GM12875 (cell line): ENCODE measurements at regions not wholly inside any gene's neighbourhood (a gene's known extent, or its start where the extent isn't known, plus 50 kb on each side); places are given as distances from the start of the nearest gene placed in this dataset.
"Not testable (repeated sequence)": the region's sequence is repeated elsewhere in the genome, so short reads cannot be mapped to it uniquely, and the experiment has no call there.

Experiments used
- H3K4me3 ChIP-seq: one replicate; pipeline ENCODE4 v1.5.1; 2011; ENCODE audit warnings: low read depth, low read length, control low read depth
- TF ChIP-seq, protein P1 (sequence below): IDR thresholded peaks from 2 replicates; pipeline ENCODE4 v1.5.1; 2011; ENCODE audit warnings: low read depth, mild to moderate bottlenecking, control low read depth, inconsistent platforms, low read length, moderate library complexity, borderline replicate concordance; ENCODE audit not compliant: insufficient read depth

DNA sequence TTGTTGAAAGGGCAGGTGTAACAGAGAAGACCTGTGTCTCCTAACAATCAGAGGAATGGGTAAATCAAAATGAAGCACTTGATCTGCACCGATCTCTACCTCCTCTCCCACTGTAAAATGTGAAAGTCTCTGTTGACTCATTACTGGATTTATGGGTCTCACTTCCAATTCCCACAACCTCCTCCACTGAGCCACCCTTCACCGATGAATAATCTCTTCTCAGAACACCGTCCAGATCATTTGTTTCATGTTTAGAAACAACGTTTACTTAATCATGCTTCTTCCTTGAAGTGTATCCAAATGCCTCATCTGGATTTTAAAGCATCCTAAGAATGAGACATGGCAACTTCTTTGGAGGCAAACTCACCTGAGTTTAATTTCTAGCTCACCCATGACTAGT lies 643.6 kb downstream of the ETS1 start:
- TF ChIP-seq, protein P1, sequence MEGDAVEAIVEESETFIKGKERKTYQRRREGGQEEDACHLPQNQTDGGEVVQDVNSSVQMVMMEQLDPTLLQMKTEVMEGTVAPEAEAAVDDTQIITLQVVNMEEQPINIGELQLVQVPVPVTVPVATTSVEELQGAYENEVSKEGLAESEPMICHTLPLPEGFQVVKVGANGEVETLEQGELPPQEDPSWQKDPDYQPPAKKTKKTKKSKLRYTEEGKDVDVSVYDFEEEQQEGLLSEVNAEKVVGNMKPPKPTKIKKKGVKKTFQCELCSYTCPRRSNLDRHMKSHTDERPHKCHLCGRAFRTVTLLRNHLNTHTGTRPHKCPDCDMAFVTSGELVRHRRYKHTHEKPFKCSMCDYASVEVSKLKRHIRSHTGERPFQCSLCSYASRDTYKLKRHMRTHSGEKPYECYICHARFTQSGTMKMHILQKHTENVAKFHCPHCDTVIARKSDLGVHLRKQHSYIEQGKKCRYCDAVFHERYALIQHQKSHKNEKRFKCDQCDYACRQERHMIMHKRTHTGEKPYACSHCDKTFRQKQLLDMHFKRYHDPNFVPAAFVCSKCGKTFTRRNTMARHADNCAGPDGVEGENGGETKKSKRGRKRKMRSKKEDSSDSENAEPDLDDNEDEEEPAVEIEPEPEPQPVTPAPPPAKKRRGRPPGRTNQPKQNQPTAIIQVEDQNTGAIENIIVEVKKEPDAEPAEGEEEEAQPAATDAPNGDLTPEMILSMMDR = no peak
- H3K4me3 ChIP-seq = no peak overlapping the region

DNA sequence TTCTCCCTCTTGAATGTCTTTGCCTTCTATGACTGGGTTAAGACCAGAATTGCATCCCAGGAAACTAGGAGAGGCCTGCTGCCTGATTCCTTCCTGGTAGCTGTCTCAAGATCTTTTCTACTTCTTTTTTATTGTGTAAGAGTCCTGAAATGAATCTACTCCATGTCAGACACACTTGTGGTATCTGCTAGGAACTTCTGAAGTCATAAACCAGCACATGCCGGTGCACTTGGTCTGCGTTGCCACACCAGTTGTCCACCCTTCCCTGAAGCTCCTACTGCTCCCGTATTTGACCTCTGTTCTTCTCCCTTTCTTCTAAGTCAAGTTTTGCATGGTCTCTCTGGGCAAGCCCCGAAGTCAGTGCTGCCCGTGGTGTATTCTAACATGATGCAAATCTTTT lies 644.2 kb downstream of the ETS1 start:
- TF ChIP-seq, protein P1 = no peak
- H3K4me3 ChIP-seq = no peak overlapping the region

DNA sequence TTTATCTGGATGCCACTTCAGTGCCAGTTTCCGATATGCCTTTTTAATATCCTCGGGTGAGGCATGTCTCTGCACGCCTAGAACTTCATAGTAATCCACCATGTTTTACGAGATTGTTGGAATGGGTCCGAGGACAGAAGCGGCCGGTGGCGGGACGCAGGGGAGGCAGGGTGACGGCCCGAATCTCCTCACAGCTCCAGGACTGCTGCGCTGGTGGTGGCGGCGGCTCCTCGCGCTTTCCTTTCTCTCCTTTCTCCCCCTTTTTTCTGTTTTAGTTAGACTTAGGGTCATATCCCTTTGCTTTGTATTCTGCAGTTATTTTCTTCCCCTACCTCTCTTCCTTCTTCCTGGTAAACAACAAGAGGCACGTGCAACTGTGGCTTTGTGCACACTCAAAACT lies 645.8 kb downstream of the ETS1 start:
- not testable (repeated sequence) for H3K4me3 ChIP-seq

DNA sequence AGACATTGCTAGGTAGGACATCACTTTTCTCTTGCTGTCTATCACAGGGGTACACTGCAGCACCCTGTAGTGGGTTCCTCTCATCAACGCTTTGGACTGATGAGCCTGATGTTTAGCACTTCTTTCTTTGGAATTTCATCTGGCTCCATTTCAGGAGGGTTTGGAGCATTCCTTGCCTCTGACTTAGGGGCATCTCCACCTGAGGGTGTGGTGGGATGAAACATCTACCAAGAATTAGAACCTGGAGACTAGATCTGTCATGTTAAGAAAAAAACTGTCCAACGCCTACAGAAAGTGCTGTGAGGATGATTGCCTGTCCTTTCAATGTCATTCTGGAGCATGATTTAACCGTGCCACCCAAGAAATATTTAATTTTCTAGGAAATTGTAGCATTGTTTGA lies 648.4 kb downstream of the ETS1 start:
- no peak overlapping the region for H3K4me3 ChIP-seq
- TF ChIP-seq, protein P1 = no peak

DNA sequence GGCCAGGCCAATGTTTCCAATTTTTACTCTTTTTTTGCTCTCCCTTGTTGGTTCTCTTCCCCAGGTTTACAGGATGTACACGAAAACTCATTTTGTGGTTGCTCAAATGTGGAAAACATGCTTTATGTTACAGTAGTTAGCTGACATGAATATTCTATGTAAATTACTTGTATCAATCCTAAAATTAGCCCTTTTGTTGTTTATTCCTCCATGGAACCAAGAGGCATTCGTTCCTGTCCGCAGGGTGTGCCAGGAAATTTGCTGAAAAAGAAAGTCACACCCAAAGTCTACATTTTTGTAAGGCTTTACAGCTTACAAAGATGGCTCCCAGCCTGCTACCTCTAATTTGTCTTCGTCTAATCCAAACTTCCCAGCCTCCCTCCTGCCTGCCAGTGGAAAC lies 652.3 kb downstream of the ETS1 start:
- no peak overlapping the region for H3K4me3 ChIP-seq
- TF ChIP-seq, protein P1 = no peak

DNA sequence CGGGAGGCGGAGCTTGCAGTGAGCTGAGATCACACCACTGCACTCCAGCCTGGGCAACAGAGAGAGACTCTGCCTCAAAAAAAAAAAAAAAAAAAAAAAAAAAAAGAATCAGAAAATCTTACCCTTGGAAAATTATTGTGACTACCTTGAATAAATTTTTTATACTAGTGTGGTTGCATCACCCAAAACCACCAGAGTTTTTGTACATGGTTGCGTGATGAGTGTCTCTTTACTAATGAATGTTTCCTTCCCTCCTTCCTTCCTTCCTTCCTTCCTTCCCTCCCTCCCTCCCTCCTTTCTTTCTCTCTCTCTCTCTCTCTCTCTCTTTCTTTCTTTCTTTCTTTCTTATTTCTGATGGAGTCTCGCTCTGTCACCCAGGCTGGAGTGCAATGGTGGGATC lies 653.4 kb downstream of the ETS1 start:
- H3K4me3 ChIP-seq = not testable (repeated sequence)

DNA sequence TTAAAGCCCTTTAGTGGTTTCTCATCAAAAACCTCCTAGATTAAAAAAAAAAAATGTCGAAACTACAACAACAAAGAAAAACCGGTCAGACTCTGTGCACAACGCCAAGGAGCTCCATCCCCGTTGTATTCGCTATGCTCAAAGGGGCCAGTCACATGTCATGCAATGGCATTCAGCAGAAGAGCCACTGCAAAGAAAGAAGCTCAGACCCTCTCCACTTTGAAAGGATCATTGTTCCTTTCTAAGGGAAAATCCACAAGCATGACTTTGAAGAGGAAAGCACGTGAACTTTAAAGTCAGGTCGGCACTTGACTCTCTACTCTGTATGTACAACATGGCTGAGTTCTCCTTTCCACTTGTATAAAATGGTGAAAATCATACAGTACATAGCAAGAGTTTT lies 655.6 kb downstream of the ETS1 start:
- H3K4me3 ChIP-seq = no peak overlapping the region
- TF ChIP-seq, protein P1 = no peak

DNA sequence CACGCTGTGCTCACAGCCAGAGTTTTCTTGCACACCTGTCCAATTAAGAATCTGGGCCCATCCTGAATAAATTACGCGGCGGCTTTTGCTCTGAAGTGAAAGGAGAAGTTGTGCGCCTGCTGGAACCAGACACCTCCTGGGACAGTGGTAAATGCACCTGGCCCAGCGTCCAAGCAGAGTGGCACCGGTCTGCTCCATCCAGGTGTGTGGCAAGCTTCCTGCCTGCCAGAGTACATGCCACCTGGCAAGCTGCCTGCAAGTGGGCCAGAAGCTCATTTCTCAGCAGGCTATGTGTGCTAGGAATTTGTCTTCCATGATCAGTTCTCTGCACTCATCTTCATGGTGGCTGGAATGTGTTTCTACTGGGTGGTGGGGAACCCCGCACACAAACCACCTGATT lies 660.6 kb downstream of the ETS1 start:
- H3K4me3 ChIP-seq = no peak overlapping the region
- TF ChIP-seq, protein P1 = no peak
